Glutamatergic neuron (in vitro differentiated cells): ENCODE measurements at regions not wholly inside any gene's neighbourhood (a gene's known extent, or its start where the extent isn't known, plus 50 kb on each side); places are given as distances from the start of the nearest gene placed in this dataset.

ENCODE experiments used
- DNase-seq: peaks from one replicate; pipeline ENCODE4 v3.0.0; 2022
- H3K27ac Mint-ChIP-seq: one replicate; pipeline ENCODE4 v1.8.0; 2020; ENCODE audit warnings: mild to moderate bottlenecking, mixed read lengths, inconsistent platforms; ENCODE audit not compliant: unreplicated experiment
- H3K27me3 Mint-ChIP-seq: one replicate; pipeline ENCODE4 v1.8.0; 2020; ENCODE audit warnings: mild to moderate bottlenecking, moderate library complexity, mixed read lengths, inconsistent platforms; ENCODE audit not compliant: unreplicated experiment
- H3K36me3 Mint-ChIP-seq: one replicate; pipeline ENCODE4 v1.8.0; 2020; ENCODE audit warnings: mild to moderate bottlenecking, mixed read lengths, inconsistent platforms; ENCODE audit not compliant: unreplicated experiment
- H3K4me1 Mint-ChIP-seq: one replicate; pipeline ENCODE4 v1.8.0; 2020; ENCODE audit warnings: mild to moderate bottlenecking, low read depth, mixed read lengths, inconsistent platforms; ENCODE audit not compliant: unreplicated experiment
- H3K4me3 Mint-ChIP-seq: one replicate; pipeline ENCODE4 v1.8.0; 2020; ENCODE audit warnings: mild to moderate bottlenecking, mixed read lengths, inconsistent platforms; ENCODE audit not compliant: unreplicated experiment
- H3K9me3 Mint-ChIP-seq: one replicate; pipeline ENCODE4 v1.8.0; 2020; ENCODE audit warnings: mild to moderate bottlenecking, moderate library complexity, mixed read lengths, inconsistent platforms; ENCODE audit not compliant: unreplicated experiment
- TF ChIP-seq, protein P1 (sequence below): fragments of 200-600 bp; sonication (generic); IDR thresholded peaks from one replicate; pipeline ENCODE4 v1.5.0; 2021; ENCODE audit not compliant: partially characterized antibody, unreplicated experiment

DNA sequence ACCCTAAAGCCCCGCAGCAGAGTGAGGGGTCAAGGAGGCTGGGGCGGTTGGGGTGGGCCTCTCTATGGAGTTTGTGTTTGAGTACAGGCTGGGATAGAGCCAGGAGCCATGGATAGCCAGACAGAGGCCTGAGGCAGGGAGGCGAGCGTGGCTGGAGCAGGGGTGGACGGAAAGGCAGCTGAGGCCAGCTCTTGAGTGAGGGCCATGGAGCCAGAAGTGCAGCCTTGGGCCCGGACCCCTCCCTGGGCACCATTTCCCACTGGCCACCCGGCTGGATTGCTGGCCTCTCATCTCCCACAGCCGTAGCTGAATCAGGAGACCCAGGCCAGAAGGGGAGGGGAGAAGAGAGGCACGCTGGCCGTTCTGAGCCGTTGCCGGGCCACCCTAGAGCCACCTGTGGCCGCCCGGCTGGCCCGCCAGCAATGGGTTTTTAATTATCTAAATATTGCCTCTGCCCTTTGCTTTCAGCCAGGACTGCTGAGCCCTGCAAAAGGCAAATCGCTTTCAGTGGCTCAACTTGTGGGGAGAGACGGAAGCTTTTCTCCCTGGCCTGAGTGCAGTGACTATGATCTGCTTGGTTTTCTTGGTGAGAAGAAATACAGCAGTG is 75.2 kb upstream of the GSE1 start:
- peaks cover 46% of the 10 kb centered on the region for H3K4me1 Mint-ChIP-seq
- DNase-seq = no peak

DNA sequence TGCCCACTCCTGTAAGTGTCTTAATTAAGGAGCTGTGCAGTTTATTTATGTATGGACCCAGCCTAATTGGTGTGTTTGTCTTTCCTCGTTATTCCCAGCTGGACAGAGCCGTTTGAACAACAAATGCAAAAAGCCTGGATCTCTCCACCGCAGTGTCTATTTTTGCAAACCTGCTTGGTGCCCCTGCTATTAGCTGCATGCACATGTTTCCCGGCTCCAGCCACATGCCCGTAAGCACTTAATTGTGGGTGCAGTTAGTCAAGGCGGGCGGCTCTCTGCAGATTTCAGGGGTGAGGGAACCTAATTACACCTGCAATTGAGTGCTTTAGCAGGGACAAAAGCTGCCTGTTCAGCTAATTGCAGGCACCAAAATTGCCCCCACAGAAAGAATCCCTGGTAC is 74.0 kb upstream of the GSE1 start:
- Mint-ChIP-seq H3K4me1 (peaks cover 53% of the 10 kb centered on the region), H3K27ac (no peak overlapping the region), H3K36me3 (no peaks in the 10 kb centered on the region), H3K9me3 (peaks cover 24% of the 10 kb centered on the region), H3K27me3 (peaks cover 17% of the 10 kb centered on the region), H3K4me3 (no peak overlapping the region)
- TF ChIP-seq, protein P1, sequence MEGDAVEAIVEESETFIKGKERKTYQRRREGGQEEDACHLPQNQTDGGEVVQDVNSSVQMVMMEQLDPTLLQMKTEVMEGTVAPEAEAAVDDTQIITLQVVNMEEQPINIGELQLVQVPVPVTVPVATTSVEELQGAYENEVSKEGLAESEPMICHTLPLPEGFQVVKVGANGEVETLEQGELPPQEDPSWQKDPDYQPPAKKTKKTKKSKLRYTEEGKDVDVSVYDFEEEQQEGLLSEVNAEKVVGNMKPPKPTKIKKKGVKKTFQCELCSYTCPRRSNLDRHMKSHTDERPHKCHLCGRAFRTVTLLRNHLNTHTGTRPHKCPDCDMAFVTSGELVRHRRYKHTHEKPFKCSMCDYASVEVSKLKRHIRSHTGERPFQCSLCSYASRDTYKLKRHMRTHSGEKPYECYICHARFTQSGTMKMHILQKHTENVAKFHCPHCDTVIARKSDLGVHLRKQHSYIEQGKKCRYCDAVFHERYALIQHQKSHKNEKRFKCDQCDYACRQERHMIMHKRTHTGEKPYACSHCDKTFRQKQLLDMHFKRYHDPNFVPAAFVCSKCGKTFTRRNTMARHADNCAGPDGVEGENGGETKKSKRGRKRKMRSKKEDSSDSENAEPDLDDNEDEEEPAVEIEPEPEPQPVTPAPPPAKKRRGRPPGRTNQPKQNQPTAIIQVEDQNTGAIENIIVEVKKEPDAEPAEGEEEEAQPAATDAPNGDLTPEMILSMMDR = no peak
- no peak for DNase-seq

More for the DNA sequence above, 75.2 kb upstream of the GSE1 start:
- TF ChIP-seq, protein P1 = no peak
- Mint-ChIP-seq H3K27me3 (peaks cover 14% of the 10 kb centered on the region), H3K36me3 (no peaks in the 10 kb centered on the region), H3K27ac (peak overlapping the region; percentile 22), H3K4me3 (no peak overlapping the region), H3K9me3 (peaks cover 22% of the 10 kb centered on the region)

DNA sequence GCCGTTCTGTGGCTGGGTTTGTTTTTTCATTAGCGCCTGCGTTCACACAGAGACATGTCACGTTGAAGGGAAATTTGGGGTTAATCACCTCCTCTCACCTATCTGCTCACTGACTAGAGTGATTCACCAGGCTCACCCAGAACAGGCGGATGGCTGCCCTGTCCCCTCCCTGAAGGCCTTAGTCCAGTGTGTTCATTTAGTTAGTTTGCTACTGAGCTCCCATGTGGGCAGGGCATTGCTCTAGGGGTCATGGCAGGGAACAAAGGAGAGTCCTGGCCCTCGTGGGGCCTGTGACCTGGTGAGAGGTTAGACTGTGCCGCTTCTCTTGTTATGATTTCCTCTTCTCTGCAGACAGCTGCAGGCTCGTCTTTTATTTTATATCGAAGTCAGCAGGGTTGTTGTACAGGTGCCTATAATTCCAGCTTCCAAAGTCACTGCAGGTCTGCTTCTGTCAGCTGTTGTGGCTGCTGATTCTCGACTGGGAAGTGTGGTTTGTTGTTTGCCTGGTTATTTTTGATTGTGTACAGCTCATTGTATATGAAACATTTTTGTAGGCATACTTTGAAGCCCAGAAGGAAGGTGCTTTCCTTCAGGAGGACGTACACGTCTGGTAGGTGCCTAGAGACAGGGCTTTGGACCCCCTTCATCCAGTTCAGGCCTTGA is 73.4 kb upstream of the GSE1 start:
- H3K36me3 Mint-ChIP-seq = no peaks in the 10 kb centered on the region
- peaks cover 24% of the 10 kb centered on the region for H3K9me3 Mint-ChIP-seq
- TF ChIP-seq, protein P1 = no peak
- DNase-seq = no peak
- H3K4me3 Mint-ChIP-seq = peak overlapping the region; percentile 25
- peak overlapping the region; percentile 12 for H3K27ac Mint-ChIP-seq
- peaks cover 52% of the 10 kb centered on the region for H3K4me1 Mint-ChIP-seq
- peaks cover 15% of the 10 kb centered on the region for H3K27me3 Mint-ChIP-seq

DNA sequence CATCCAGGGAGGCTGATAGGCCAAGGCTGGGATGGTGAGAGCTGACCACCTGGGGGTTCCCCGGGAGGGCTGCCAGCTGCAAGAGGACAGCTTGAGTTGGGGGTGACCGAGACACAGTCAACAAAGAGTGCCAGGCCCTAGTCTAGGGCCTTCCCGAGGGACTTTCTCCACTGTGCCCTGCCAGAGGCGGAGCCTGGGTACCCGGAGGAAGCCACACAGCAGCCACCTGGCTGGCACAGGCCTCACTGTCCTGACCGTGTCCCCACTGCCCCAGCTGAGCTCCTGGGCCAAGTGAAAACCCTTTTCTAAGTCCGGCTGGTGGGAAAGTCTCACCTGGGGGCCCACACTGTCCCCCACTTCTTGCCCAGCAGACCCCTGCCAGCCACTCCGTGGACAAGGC is 71.9 kb upstream of the GSE1 start:
- peaks cover 31% of the 10 kb centered on the region for H3K9me3 Mint-ChIP-seq
- H3K36me3 Mint-ChIP-seq = no peaks in the 10 kb centered on the region
- DNase-seq = no peak
- H3K27ac Mint-ChIP-seq = peak overlapping the region; percentile 88
- H3K27me3 Mint-ChIP-seq = peaks cover 10% of the 10 kb centered on the region
- peaks cover 49% of the 10 kb centered on the region for H3K4me1 Mint-ChIP-seq
- H3K4me3 Mint-ChIP-seq = no peak overlapping the region
- TF ChIP-seq, protein P1 = no peak

DNA sequence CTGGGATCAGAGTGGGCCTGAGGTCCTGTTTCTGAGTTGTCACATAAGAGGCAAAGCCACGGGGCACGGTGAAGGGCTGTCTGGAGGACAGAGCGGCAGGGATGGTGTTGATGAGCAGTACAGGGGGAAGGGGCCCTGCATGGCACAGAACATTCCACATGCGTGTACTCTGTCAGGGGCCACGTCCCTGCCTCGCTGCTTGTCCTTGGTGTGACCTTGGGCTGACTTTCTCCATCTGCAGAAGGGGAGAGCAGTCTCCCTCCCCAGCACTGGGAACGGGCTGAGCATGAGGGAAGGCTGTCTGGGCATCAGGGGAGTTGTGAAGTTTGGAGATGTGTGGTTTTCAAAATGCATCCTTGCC is 71.5 kb upstream of the GSE1 start:
- peak overlapping the region; percentile 69 for H3K4me3 Mint-ChIP-seq
- H3K9me3 Mint-ChIP-seq = peaks cover 31% of the 10 kb centered on the region
- TF ChIP-seq, protein P1 = no peak
- no peak for DNase-seq
- peak overlapping the region; percentile 88 for H3K27ac Mint-ChIP-seq
- H3K27me3 Mint-ChIP-seq = peaks cover 10% of the 10 kb centered on the region
- peaks cover 49% of the 10 kb centered on the region for H3K4me1 Mint-ChIP-seq
- no peaks in the 10 kb centered on the region for H3K36me3 Mint-ChIP-seq
